OCI-LY1 (cell line): ENCODE measurements at regions not wholly inside any gene's neighbourhood (a gene's known extent, or its start where the extent isn't known, plus 50 kb on each side); places are given as distances from the start of the nearest gene placed in this dataset.

Experiments
- H2AFZ ChIP-seq: fragments of 200-600 bp; sonication (generic), shearing (Covaris generic); 2 replicates; pipeline ENCODE4 v1.6.0; 2014; ENCODE audit warnings: antibody characterized with exemption, mild to moderate bottlenecking, low read length
- H3F3A ChIP-seq: fragments of 200-600 bp; sonication (generic), shearing (Covaris generic); 2 replicates; pipeline ENCODE4 v1.6.0; 2014; ENCODE audit warnings: mild to moderate bottlenecking, antibody characterized with exemption, low read length, moderate library complexity; ENCODE audit not compliant: insufficient read depth
- H3K27ac ChIP-seq: fragments of 200-600 bp; sonication (generic); 2 replicates; pipeline ENCODE4 v1.5.1; 2014; ENCODE audit warnings: low read length, mixed run types, mild to moderate bottlenecking, low read depth; ENCODE audit not compliant: poor library complexity, severe bottlenecking
- H3K27me3 ChIP-seq: fragments of 200-600 bp; sonication (generic); 2 replicates; pipeline ENCODE4 v1.6.0; 2014; ENCODE audit warnings: antibody characterized with exemption, mild to moderate bottlenecking, low read length, moderate library complexity; ENCODE audit not compliant: insufficient read depth
- H3K36me3 ChIP-seq: fragments of 200-600 bp; sonication (generic); 2 replicates; pipeline ENCODE4 v1.6.1; 2014; ENCODE audit warnings: mild to moderate bottlenecking, antibody characterized with exemption, low read length, moderate library complexity, mixed read lengths; ENCODE audit not compliant: insufficient read depth
- H3K4me1 ChIP-seq: fragments of 200-600 bp; sonication (generic); 2 replicates; pipeline ENCODE4 v1.5.1; 2014; ENCODE audit warnings: mild to moderate bottlenecking, low read length, moderate library complexity; ENCODE audit not compliant: insufficient read depth, severe bottlenecking
- H3K4me2 ChIP-seq: fragments of 200-600 bp; sonication (generic), shearing (Covaris generic); 2 replicates; pipeline ENCODE4 v1.6.1; 2014; ENCODE audit warnings: low read length
- H3K4me3 ChIP-seq: fragments of 200-600 bp; sonication (generic); 2 replicates; pipeline ENCODE4 v1.5.1; 2014; ENCODE audit warnings: low read length, low read depth, mild to moderate bottlenecking, mixed read lengths; ENCODE audit not compliant: poor library complexity, severe bottlenecking
- H3K79me2 ChIP-seq: fragments of 200-600 bp; shearing (Covaris generic); 2 replicates; pipeline ENCODE4 v1.6.1; 2016; ENCODE audit warnings: mixed run types, low read length, mixed read lengths; ENCODE audit not compliant: insufficient read depth
- H3K9ac ChIP-seq: fragments of 200-600 bp; sonication (generic), shearing (Covaris generic); 2 replicates; pipeline ENCODE4 v1.6.1; 2014; ENCODE audit warnings: mild to moderate bottlenecking, low read length, mixed read lengths
- H3K9me2 ChIP-seq: fragments of 200-600 bp; sonication (generic), shearing (Covaris generic); 2 replicates; pipeline ENCODE4 v1.6.1; 2014; ENCODE audit warnings: low read depth, mild to moderate bottlenecking, low read length, mixed read lengths
- H3K9me3 ChIP-seq: fragments of 200-600 bp; shearing (Covaris generic); 2 replicates; pipeline ENCODE4 v1.6.1; 2014; ENCODE audit warnings: low read length, mixed read lengths
- H4K20me1 ChIP-seq: fragments of 200-600 bp; sonication (generic), shearing (Covaris generic); 2 replicates; pipeline ENCODE4 v1.6.0; 2016; ENCODE audit warnings: mild to moderate bottlenecking, low read length; ENCODE audit not compliant: insufficient read depth
- EZH2 ChIP-seq: fragments of 200-600 bp; sonication (generic), shearing (Covaris generic); IDR thresholded peaks from 2 replicates; pipeline ENCODE4 v1.8.0; 2017; ENCODE audit warnings: borderline replicate concordance, mixed run types, mild to moderate bottlenecking, antibody characterized with exemption, low read length, moderate library complexity, mixed read lengths
- TF ChIP-seq, protein P1 (sequence below): fragments of 200-600 bp; sonication (generic), shearing (Covaris generic); IDR thresholded peaks from 2 replicates; pipeline ENCODE4 v1.5.1; 2017; ENCODE audit warnings: mild to moderate bottlenecking, antibody characterized with exemption, low read length, moderate library complexity, mixed read lengths

DNA sequence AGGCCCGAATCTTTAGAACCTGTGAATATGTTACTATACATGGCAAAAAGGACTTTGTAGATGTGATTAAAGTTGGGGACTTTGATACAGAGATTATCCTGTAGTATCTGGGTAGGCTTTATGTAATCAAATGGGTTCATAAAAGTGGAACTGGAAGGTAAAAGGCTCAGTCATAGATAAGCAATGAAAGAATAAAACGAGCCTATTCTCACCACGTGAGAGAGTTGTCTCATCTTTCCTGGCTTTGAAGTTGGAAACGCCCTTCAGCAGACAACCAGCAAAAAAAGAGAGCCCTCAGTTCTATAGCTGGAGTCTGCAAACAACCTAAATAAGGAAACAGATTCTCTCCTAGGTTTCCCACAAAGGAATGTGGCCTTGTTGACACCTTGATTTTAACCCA lies 805.8 kb upstream of the DIAPH2 start:
- Histone ChIP-seq H3K4me1 (no peaks in the 10 kb centered on the region), H4K20me1 (no peaks in the 10 kb centered on the region)

DNA sequence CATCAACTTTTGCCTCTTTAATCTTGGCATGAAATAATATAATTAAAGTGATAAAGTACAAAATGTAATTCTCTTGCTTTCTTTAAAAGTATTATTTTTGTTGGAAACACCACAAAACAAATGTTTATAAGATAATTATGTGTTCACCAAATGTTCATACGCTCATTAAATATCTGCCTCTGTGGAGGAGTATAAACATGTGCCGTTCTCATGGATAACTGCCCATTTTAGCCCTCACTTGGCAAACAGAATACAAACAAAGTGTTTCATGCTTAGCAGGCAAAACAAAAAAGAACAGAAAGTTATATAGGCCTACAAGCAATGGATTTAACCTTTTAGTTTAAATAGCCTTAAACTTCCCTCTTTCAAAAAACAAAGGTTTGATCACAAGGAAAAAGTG lies 800.5 kb upstream of the DIAPH2 start:
- Histone ChIP-seq H3K27ac (no peak overlapping the region), H3K4me3 (no peak overlapping the region), H3K4me2 (no peak overlapping the region), H3K36me3 (no peaks in the 10 kb centered on the region), H3K9ac (no peak overlapping the region), H3K4me1 (no peaks in the 10 kb centered on the region), H3K9me3 (no peaks in the 10 kb centered on the region), H3K79me2 (no peaks in the 10 kb centered on the region), H4K20me1 (no peaks in the 10 kb centered on the region), H3K9me2 (no peaks in the 10 kb centered on the region), H2AFZ (no peak overlapping the region), H3F3A (no peaks in the 10 kb centered on the region), H3K27me3 (no peaks in the 10 kb centered on the region)
- TF ChIP-seq EZH2, result no peak
- TF ChIP-seq, protein P1, sequence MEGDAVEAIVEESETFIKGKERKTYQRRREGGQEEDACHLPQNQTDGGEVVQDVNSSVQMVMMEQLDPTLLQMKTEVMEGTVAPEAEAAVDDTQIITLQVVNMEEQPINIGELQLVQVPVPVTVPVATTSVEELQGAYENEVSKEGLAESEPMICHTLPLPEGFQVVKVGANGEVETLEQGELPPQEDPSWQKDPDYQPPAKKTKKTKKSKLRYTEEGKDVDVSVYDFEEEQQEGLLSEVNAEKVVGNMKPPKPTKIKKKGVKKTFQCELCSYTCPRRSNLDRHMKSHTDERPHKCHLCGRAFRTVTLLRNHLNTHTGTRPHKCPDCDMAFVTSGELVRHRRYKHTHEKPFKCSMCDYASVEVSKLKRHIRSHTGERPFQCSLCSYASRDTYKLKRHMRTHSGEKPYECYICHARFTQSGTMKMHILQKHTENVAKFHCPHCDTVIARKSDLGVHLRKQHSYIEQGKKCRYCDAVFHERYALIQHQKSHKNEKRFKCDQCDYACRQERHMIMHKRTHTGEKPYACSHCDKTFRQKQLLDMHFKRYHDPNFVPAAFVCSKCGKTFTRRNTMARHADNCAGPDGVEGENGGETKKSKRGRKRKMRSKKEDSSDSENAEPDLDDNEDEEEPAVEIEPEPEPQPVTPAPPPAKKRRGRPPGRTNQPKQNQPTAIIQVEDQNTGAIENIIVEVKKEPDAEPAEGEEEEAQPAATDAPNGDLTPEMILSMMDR, result no peak

More for the DNA sequence above, 805.8 kb upstream of the DIAPH2 start:
- H3K9ac ChIP-seq, result no peak overlapping the region
- H3K4me2 ChIP-seq, result no peak overlapping the region
- no peak for TF ChIP-seq EZH2
- TF ChIP-seq, protein P1, result no peak
- no peaks in the 10 kb centered on the region for H3K79me2 ChIP-seq
- no peaks in the 10 kb centered on the region for H3K36me3 ChIP-seq
- H3K27ac ChIP-seq, result no peak overlapping the region
- no peaks in the 10 kb centered on the region for H3K9me2 ChIP-seq
- H2AFZ ChIP-seq, result no peak overlapping the region
- no peaks in the 10 kb centered on the region for H3K9me3 ChIP-seq
- H3K27me3 ChIP-seq, result no peaks in the 10 kb centered on the region
- H3K4me3 ChIP-seq, result no peak overlapping the region
- no peaks in the 10 kb centered on the region for H3F3A ChIP-seq

DNA sequence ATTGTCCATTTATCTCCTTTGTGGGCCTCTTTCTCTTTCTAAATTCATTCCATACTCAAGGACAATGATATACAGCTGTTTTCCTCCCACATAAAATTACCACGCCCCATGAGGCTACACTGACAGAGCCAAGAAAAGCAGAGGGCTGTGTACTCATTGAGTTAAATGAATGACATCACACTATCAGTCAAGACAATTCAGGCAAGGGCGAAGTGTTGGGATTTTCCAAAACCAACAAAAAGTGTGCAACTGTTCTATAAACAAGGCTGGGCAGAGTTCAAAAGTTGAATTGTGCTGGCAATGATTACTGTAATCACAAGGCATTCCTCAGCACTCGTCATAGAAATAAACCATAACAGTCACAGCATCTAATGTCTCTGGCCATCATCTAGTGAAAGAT lies 799.6 kb upstream of the DIAPH2 start:
- Histone ChIP-seq H3K27ac (no peak overlapping the region), H3K27me3 (no peaks in the 10 kb centered on the region), H3K9me3 (no peaks in the 10 kb centered on the region), H2AFZ (no peak overlapping the region), H3K9ac (no peak overlapping the region), H3K79me2 (no peaks in the 10 kb centered on the region), H3F3A (no peaks in the 10 kb centered on the region), H3K36me3 (no peaks in the 10 kb centered on the region), H3K4me1 (no peaks in the 10 kb centered on the region), H3K4me2 (no peak overlapping the region), H3K4me3 (no peak overlapping the region), H4K20me1 (no peaks in the 10 kb centered on the region), H3K9me2 (no peaks in the 10 kb centered on the region)
- TF ChIP-seq, protein P1, result no peak
- TF ChIP-seq EZH2, result no peak
